LNCaP clone FGC (cell line): ENCODE measurements at regions not wholly inside any gene's neighbourhood (a gene's known extent, or its start where the extent isn't known, plus 50 kb on each side); places are given as distances from the start of the nearest gene placed in this dataset.

ENCODE experiments used
- DNase-seq: peaks from one replicate; pipeline ENCODE4 v3.0.0-alpha.2; 2011; ENCODE audit warnings: low read depth
- H3K4me3 ChIP-seq: 2 replicates; pipeline ENCODE4 v1.5.1; 2011; ENCODE audit warnings: mild to moderate bottlenecking, low read depth, low read length, control low read depth
- TF ChIP-seq, protein P1 (sequence below): IDR thresholded peaks from 2 replicates; pipeline ENCODE4 v1.5.1; 2012; ENCODE audit warnings: mild to moderate bottlenecking; ENCODE audit not compliant: control insufficient read depth, insufficient read depth; ENCODE audit errors: extremely low read depth

DNA sequence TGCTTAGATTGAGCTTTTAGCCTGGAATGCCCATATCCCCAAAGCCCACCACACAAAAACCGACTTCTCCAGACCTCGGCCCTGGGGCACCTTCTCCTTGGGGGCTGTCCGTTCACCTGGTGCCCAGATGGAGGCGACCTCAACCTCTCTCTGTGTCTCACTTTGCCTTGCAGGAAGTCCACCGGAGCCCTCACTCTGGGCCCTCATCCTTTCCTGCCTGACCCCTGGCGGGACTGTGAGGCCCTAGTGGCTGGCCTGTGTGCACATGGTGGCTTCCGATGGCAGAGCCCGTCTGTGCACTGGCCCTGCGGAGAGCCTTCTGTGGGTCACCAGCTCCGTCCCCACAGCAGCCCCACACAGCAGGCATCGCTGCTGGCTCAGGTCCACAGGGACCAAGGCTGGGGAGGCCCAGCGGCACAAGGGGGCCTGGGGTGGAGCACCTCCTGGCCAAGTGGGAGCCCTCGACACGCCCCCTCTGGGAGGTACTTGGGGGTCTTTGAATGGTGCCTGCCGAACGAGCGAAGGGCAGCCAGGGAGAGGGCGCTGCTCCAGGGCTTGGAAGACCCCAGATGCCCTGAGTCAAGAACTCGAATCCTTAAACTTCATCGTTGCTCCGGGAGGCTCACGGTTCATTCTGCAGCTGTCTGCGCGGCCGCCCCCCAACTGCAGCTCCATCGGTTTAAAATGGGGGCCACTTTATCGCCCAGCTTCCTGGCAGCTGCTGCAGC, 97.2 kb upstream of the ADRA2C start:
- H3K4me3 ChIP-seq = no peak overlapping the region
- no peak for DNase-seq
- TF ChIP-seq, protein P1, sequence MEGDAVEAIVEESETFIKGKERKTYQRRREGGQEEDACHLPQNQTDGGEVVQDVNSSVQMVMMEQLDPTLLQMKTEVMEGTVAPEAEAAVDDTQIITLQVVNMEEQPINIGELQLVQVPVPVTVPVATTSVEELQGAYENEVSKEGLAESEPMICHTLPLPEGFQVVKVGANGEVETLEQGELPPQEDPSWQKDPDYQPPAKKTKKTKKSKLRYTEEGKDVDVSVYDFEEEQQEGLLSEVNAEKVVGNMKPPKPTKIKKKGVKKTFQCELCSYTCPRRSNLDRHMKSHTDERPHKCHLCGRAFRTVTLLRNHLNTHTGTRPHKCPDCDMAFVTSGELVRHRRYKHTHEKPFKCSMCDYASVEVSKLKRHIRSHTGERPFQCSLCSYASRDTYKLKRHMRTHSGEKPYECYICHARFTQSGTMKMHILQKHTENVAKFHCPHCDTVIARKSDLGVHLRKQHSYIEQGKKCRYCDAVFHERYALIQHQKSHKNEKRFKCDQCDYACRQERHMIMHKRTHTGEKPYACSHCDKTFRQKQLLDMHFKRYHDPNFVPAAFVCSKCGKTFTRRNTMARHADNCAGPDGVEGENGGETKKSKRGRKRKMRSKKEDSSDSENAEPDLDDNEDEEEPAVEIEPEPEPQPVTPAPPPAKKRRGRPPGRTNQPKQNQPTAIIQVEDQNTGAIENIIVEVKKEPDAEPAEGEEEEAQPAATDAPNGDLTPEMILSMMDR = no peak

DNA sequence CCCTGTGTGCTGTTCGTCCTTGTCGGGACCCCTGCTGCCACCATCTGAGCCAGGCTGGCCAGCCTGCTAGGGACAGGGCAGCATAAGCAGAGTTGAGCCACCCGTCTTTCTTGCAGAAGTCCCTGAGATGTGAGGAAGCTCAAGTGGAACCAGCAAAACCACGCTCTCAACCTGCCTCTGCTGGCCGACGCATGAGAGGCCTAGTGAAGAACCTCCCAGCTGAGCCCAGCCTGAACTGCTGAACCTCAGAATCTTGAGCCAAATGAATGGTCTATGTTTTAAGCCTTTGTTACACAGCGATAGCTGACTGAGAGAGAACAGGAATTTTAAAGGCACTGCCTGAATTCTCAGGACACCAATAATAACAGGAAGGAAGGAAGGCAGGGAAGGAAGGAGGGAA, 98.9 kb upstream of the ADRA2C start:
- DNase-seq = no peak
- no peak overlapping the region for H3K4me3 ChIP-seq
- TF ChIP-seq, protein P1 = no peak

DNA sequence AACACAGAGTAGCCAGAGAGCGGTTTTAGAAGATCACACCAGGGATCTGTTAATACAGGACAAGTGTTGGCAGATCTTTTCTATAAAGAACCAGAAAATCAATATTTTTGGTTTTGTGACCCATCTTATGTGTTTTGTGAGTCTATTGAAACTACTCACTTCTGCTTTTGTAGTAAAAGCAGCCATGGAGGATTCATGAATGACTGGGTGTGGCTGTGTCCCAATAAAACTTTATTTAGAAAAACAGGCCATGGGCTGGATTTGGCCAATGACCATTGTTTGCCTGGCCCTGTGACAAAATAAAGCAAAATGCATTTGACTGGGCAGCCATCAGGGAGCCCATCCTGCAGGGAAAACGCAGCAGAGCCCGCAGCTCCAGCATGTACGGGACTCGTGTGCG, 99.9 kb upstream of the ADRA2C start:
- DNase-seq = peak; percentile 36
- H3K4me3 ChIP-seq = no peak overlapping the region
- TF ChIP-seq, protein P1 = no peak

DNA sequence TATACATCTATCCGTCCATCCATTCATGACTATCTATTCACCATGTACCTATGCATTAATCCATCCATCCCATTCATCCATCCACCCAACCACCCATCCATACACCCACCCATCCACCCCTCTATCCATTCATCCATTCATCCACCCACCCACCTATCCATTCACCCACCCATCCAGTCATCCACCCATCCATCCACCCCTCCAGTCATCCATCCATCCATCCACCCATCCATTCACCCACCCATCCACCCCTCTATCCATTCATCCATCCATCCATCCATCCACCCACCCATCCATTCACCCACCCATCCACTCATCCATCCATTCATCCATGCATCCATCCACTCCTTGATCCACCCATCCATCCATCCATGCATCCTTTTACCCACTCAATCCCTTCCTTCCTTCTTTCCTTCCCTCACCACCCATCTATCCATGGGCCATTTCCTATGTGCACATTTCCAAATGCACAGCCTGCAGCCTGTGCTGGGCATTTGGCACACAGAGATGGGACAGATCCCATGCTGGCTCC, 100.8 kb upstream of the ADRA2C start:
- no peak for DNase-seq
- TF ChIP-seq, protein P1 = no peak
- H3K4me3 ChIP-seq = no peak overlapping the region

DNA sequence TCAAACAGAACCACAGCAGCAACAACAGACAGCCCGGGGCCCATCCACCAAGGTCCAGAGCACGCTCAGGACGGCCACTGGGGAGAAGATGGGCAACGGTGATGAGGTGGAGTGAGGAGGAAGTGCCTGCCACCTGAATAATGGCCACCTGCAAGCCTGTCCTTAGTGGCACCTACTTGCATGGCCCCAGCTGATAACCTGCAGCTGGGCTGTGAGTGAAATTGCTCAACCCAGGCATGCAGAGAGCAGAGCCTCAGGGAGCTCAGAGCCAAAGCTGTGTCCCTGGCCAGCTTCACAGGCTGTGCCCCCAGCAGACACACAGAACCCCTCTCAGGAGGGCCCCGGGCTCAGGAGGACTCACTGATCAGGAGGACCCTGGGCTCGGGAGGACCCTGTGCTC, 102.4 kb upstream of the ADRA2C start:
- H3K4me3 ChIP-seq = no peak overlapping the region
- DNase-seq = no peak
- TF ChIP-seq, protein P1 = no peak

DNA sequence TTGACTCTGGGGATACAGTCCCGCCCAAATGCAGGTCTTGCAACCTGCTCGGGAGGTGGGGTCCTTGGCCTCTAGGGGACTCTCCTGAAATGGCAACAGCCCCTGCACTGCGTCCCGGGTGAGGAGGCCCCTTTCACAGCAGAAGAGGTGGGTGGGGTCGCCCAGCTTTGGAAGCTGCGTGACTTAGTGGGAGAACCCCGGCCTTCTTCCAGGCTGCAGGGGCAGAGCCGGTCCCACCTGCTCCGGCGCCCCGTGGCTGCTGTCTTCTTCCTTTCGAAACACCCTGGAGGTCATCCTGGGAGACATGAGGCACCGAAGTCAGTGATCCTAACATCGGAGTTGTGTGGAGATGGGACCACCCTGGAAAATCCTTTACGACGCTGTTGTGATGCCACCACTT, 103.7 kb upstream of the ADRA2C start:
- DNase-seq = no peak
- TF ChIP-seq, protein P1 = no peak
- H3K4me3 ChIP-seq = no peak overlapping the region

DNA sequence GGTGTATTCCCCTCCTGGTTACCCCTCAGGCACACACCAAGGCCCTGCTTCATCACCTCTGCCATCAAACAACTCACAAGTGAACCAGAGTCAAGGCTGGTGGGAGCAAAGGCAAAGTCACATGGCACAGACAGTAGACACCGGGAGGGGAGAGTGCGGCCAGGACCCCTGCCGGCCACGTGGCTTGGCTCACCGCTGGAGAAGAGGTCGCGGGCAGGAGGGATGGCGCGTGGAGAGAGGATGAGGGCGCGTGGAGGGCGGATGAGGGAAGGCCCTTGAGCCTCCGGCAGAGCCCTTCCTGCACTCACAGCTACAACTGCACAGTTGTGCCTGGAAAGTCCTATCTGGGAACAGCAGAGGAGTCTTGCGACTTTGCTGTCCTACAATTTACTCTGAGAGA, 104.2 kb upstream of the ADRA2C start:
- DNase-seq = no peak
- H3K4me3 ChIP-seq = no peak overlapping the region
- TF ChIP-seq, protein P1 = no peak
